ENCODE measurements at regions not wholly inside any gene's neighbourhood (a gene's known extent, or its start where the extent isn't known, plus 50 kb on each side); places are given as distances from the start of the nearest gene placed in this dataset.
"Not testable (repeated sequence)": the region's sequence is repeated elsewhere in the genome, so short reads cannot be mapped to it uniquely, and the experiment has no call there.

DNA sequence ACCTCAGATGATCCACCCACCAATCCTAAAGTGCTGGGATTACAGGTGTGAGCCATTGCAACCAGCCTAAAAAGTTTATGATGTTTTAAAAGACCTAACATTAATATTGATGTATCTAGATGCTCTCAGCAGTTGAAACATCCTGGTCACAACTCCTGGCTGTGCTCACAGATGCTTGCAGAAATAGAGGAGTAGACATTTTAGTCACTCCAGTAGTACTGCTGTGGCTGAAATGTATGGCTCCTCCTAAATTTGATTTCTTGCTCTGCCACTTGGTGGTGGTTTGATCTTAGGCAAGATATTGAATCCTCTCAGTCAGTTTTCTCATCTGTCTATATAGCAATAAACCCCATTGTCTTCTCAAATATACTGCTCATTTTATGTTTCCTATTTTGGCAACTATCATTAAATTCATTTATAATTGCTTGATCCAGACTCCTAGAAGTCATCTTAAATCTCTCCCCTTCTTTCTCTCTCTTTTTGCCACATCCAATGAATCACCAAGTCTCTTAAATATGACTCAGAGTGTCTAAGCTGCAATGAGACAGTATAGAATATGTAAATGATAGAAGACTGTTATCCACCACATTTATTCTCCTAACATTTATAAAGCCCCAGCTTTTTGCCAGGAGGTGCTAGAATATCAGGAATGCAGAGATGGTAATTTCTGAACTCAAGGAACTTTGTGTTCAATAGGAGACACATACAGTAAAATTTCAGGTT lies 78.1 kb upstream of the NRBF2 start:
- H3K4me1 ChIP-seq (ENCODE audit: control insufficient read depth in 2 of 2, insufficient read depth in 2 of 2, low read length in 2 of 2), result no peaks in the 10 kb centered on the region
- H3K9ac ChIP-seq (ENCODE audit: low read depth in 1 of 2, low read length in 2 of 2), result no peak overlapping the region
- H3K27me3 ChIP-seq (ENCODE audit: control insufficient read depth in 2 of 2, insufficient read depth in 2 of 2, low read length in 2 of 2), result no peaks in the 10 kb centered on the region
- H3K27ac ChIP-seq (ENCODE audit: low read depth in 2 of 2, low read length in 2 of 2), result no peak overlapping the region
- H3K36me3 ChIP-seq (ENCODE audit: control insufficient read depth in 2 of 2, insufficient read depth in 2 of 2, low read length in 2 of 2), result no peaks in the 10 kb centered on the region
- H3K4me3 ChIP-seq (ENCODE audit: low read length in 2 of 2), result no peak overlapping the region
- no peaks in the 10 kb centered on the region for H3K9me3 ChIP-seq (ENCODE audit: control insufficient read depth in 2 of 2, low read length in 2 of 2)

DNA sequence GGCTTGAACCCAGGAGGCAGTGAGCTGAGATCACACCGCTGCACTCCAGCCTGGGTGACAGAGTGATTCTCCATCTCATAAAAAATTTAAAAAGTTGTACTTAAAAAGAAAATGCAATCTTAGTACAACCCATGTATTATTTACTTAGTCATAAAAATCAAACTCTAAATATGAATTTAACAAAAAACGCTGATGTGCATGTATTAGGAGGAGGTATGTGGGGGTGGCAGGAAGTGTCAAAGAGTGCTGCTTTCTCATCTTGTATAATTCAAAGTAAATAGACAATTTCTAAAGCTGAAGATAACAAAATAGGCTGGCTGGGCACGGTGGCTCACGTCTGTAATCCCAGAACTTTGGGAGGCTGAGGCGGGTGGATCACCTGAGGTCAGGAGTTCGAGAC lies 81.0 kb upstream of the NRBF2 start:
- Histone ChIP-seq H3K4me1 (ENCODE audit: control insufficient read depth in 2 of 2, insufficient read depth in 2 of 2, low read length in 2 of 2) (no peaks in the 10 kb centered on the region), H3K27ac (ENCODE audit: low read depth in 2 of 2, low read length in 2 of 2) (no peak overlapping the region), H3K9ac (ENCODE audit: low read depth in 1 of 2, low read length in 2 of 2) (no peak overlapping the region), H3K9me3 (ENCODE audit: control insufficient read depth in 2 of 2, low read length in 2 of 2) (no peaks in the 10 kb centered on the region), H3K4me3 (ENCODE audit: low read length in 2 of 2) (no peak overlapping the region), H3K27me3 (ENCODE audit: control insufficient read depth in 2 of 2, insufficient read depth in 2 of 2, low read length in 2 of 2) (no peaks in the 10 kb centered on the region), H3K36me3 (ENCODE audit: control insufficient read depth in 2 of 2, insufficient read depth in 2 of 2, low read length in 2 of 2) (no peaks in the 10 kb centered on the region)

DNA sequence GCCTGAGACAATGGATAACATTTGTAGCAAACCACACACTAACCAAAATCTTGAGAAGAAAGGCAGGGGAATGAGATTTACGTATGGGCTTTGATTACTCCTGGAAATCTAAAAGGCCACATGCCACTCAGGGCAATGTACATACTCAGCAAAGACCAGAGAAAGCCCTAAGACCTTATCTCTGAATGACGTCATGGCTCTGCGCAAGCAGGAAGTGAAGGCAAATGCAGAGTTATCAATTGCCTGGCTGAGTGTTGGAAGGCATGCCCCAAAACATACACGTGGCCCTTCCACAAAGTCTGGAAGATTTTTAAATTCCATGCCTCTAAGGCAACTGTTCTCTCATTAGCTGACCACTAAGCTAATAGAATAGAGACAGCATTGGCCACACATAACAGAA lies 90.9 kb upstream of the NRBF2 start:
- Histone ChIP-seq H3K27me3 (ENCODE audit: control insufficient read depth in 2 of 2, insufficient read depth in 2 of 2, low read length in 2 of 2) (no peaks in the 10 kb centered on the region), H3K9me3 (ENCODE audit: control insufficient read depth in 2 of 2, low read length in 2 of 2) (no peaks in the 10 kb centered on the region), H3K9ac (ENCODE audit: low read depth in 1 of 2, low read length in 2 of 2) (no peak overlapping the region), H3K4me1 (ENCODE audit: control insufficient read depth in 2 of 2, insufficient read depth in 2 of 2, low read length in 2 of 2) (no peaks in the 10 kb centered on the region), H3K36me3 (ENCODE audit: control insufficient read depth in 2 of 2, insufficient read depth in 2 of 2, low read length in 2 of 2) (no peaks in the 10 kb centered on the region), H3K27ac (ENCODE audit: low read depth in 2 of 2, low read length in 2 of 2) (no peak overlapping the region), H3K4me3 (ENCODE audit: low read length in 2 of 2) (no peak overlapping the region)

DNA sequence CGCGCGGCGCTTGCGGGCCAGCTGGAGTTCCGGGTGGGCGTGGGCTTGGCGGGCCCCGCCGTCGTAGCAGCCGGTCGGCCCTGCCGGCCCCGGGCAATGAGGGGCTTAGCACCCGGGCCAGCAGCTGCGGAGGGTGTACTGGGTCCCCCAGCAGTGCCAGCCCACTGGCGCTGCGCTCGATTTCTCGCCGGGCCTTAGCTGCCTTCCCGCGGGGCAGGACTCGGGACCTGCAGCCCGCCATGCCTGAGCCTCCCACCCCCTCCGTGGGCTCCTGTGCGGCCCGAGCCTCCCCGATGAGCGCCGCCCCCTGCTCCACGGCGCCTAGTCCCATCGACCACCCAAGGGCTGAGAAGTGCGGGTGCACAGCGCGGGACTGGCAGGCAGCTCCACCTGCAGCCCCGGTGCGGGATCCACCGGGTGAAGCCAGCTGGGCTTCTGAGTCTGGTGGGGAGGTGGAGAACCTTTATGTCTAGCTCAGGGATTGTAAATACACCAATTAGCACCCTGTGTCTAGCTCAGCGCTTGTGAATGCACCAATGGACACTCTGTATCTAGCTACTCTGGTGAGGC lies 99.4 kb upstream of the NRBF2 start:
- H3K9ac ChIP-seq (ENCODE audit: low read depth in 1 of 2, low read length in 2 of 2); H3K27me3 ChIP-seq (ENCODE audit: control insufficient read depth in 2 of 2, insufficient read depth in 2 of 2, low read length in 2 of 2); H3K4me3 ChIP-seq (ENCODE audit: low read length in 2 of 2); H3K27ac ChIP-seq (ENCODE audit: low read depth in 2 of 2, low read length in 2 of 2); H3K4me1 ChIP-seq (ENCODE audit: control insufficient read depth in 2 of 2, insufficient read depth in 2 of 2, low read length in 2 of 2); H3K36me3 ChIP-seq (ENCODE audit: control insufficient read depth in 2 of 2, insufficient read depth in 2 of 2, low read length in 2 of 2); H3K9me3 ChIP-seq (ENCODE audit: control insufficient read depth in 2 of 2, low read length in 2 of 2): not testable (repeated sequence)

DNA sequence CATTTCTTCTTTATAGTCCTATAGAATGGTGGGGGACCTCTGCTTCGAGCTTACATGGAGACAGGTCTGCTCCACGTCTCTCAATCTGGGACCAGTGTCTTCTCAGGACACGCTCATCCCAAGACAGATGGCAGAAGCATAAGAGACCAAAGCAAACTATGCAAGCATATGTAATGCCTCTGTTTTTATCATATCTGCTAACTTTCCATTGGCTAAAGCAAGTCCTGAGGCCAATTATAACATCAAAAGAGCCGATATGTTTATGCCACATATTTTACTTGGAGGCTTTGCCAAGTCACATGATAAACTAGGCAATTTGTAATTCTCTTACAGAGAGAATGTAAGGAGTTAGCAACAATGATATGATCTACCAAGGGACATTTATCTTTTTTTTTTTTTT lies 102.6 kb upstream of the NRBF2 start:
- Histone ChIP-seq H3K4me3 (ENCODE audit: low read length in 2 of 2) (no peak overlapping the region), H3K27ac (ENCODE audit: low read depth in 2 of 2, low read length in 2 of 2) (no peak overlapping the region), H3K4me1 (ENCODE audit: control insufficient read depth in 2 of 2, insufficient read depth in 2 of 2, low read length in 2 of 2) (no peaks in the 10 kb centered on the region), H3K36me3 (ENCODE audit: control insufficient read depth in 2 of 2, insufficient read depth in 2 of 2, low read length in 2 of 2) (no peaks in the 10 kb centered on the region), H3K9ac (ENCODE audit: low read depth in 1 of 2, low read length in 2 of 2) (no peak overlapping the region), H3K27me3 (ENCODE audit: control insufficient read depth in 2 of 2, insufficient read depth in 2 of 2, low read length in 2 of 2) (no peaks in the 10 kb centered on the region), H3K9me3 (ENCODE audit: control insufficient read depth in 2 of 2, low read length in 2 of 2) (no peaks in the 10 kb centered on the region)

DNA sequence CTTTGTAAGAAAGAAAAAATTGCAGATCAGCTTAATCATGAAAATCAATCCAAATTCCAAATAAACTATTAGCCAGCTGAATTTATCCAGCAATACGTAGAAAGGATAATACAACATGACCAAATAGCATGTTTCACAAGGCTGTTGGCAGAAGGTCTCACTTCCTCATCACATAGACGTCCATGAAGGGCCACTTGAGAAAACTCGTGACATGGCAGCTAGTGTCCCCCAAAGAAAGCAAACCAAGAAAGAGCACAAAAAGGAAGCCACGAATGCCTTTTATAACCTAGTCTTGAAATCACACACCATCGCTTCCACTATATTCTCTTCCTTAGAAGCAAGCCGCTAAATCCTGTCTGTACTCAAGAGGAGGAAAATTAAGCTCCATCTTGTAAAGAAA lies 105.6 kb upstream of the NRBF2 start:
- H3K4me1 ChIP-seq (ENCODE audit: control insufficient read depth in 2 of 2, insufficient read depth in 2 of 2, low read length in 2 of 2), result no peaks in the 10 kb centered on the region
- H3K27me3 ChIP-seq (ENCODE audit: control insufficient read depth in 2 of 2, insufficient read depth in 2 of 2, low read length in 2 of 2), result no peaks in the 10 kb centered on the region
- no peak overlapping the region for H3K27ac ChIP-seq (ENCODE audit: low read depth in 2 of 2, low read length in 2 of 2)
- no peaks in the 10 kb centered on the region for H3K9me3 ChIP-seq (ENCODE audit: control insufficient read depth in 2 of 2, low read length in 2 of 2)
- no peak overlapping the region for H3K9ac ChIP-seq (ENCODE audit: low read depth in 1 of 2, low read length in 2 of 2)
- no peaks in the 10 kb centered on the region for H3K36me3 ChIP-seq (ENCODE audit: control insufficient read depth in 2 of 2, insufficient read depth in 2 of 2, low read length in 2 of 2)
- no peak overlapping the region for H3K4me3 ChIP-seq (ENCODE audit: low read length in 2 of 2)

DNA sequence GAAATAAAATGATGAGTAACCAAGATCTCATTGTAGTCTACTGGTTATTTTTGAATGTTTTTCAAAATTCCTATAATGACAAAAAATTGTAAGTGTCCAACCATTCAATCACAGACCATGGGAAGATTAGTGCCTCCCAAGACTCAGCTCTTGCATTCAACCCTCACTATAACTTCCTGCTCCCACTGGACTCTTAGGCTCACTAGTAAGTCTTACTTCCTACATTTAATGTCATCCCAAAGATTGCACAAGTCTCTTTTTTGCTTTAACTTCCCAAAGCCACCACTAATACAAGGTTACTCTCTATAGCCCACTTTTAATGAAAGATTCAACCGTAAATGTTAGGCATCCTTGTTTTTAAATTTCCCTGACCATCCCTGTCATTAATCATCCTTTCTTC lies 111.9 kb upstream of the NRBF2 start:
- Histone ChIP-seq H3K4me1 (ENCODE audit: control insufficient read depth in 2 of 2, insufficient read depth in 2 of 2, low read length in 2 of 2) (no peaks in the 10 kb centered on the region), H3K4me3 (ENCODE audit: low read length in 2 of 2) (no peak overlapping the region), H3K27me3 (ENCODE audit: control insufficient read depth in 2 of 2, insufficient read depth in 2 of 2, low read length in 2 of 2) (no peaks in the 10 kb centered on the region), H3K27ac (ENCODE audit: low read depth in 2 of 2, low read length in 2 of 2) (no peak overlapping the region), H3K36me3 (ENCODE audit: control insufficient read depth in 2 of 2, insufficient read depth in 2 of 2, low read length in 2 of 2) (no peaks in the 10 kb centered on the region), H3K9me3 (ENCODE audit: control insufficient read depth in 2 of 2, low read length in 2 of 2) (no peaks in the 10 kb centered on the region), H3K9ac (ENCODE audit: low read depth in 1 of 2, low read length in 2 of 2) (no peak overlapping the region)

DNA sequence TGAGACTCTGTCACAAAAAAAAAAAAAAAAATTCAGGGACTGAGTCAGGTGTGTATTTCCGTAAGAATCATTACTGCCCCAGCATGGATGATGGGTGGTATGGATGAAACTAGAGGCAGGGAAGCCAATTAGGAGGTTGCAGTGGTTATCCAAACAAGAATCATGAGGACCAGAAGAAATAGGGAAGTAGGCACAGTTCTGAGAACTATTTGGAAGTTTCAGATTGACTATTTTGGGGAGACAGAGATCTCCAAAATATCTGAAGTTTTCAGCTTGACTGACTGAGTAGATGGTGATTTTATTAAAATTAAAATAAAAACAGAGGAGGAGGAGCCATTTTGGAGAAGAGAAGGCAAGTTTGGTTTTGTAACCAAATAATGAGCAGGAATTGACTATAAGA lies 119.4 kb upstream of the NRBF2 start:
- H3K9me3 ChIP-seq (ENCODE audit: control insufficient read depth in 2 of 2, low read length in 2 of 2), result no peaks in the 10 kb centered on the region
- H3K4me1 ChIP-seq (ENCODE audit: control insufficient read depth in 2 of 2, insufficient read depth in 2 of 2, low read length in 2 of 2), result no peaks in the 10 kb centered on the region
- H3K4me3 ChIP-seq (ENCODE audit: low read length in 2 of 2), result no peak overlapping the region
- H3K27me3 ChIP-seq (ENCODE audit: control insufficient read depth in 2 of 2, insufficient read depth in 2 of 2, low read length in 2 of 2), result no peaks in the 10 kb centered on the region
- no peak overlapping the region for H3K9ac ChIP-seq (ENCODE audit: low read depth in 1 of 2, low read length in 2 of 2)
- H3K27ac ChIP-seq (ENCODE audit: low read depth in 2 of 2, low read length in 2 of 2), result no peak overlapping the region
- no peaks in the 10 kb centered on the region for H3K36me3 ChIP-seq (ENCODE audit: control insufficient read depth in 2 of 2, insufficient read depth in 2 of 2, low read length in 2 of 2)

DNA sequence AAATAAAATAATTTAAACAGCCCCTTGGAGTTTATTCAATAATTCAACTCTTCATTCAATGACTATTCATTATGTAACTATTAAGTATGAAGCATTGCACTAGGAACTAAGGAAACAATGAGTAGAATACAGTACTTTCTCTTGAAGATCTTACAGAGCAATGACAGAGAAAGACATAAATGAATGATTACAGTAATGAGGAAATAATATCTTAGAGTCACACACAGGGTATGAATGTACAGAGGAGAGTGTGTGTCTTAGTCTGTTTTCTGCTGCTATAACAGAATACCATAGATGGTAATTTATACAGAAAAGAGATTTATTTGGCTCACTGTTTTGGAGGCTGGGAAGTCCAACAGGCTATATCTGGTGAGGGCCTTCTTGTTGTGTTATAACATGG lies 120.5 kb upstream of the NRBF2 start:
- H3K27me3 ChIP-seq (ENCODE audit: control insufficient read depth in 2 of 2, insufficient read depth in 2 of 2, low read length in 2 of 2), result no peaks in the 10 kb centered on the region
- H3K9me3 ChIP-seq (ENCODE audit: control insufficient read depth in 2 of 2, low read length in 2 of 2), result no peaks in the 10 kb centered on the region
- H3K9ac ChIP-seq (ENCODE audit: low read depth in 1 of 2, low read length in 2 of 2), result no peak overlapping the region
- no peaks in the 10 kb centered on the region for H3K36me3 ChIP-seq (ENCODE audit: control insufficient read depth in 2 of 2, insufficient read depth in 2 of 2, low read length in 2 of 2)
- no peak overlapping the region for H3K4me3 ChIP-seq (ENCODE audit: low read length in 2 of 2)
- no peaks in the 10 kb centered on the region for H3K4me1 ChIP-seq (ENCODE audit: control insufficient read depth in 2 of 2, insufficient read depth in 2 of 2, low read length in 2 of 2)
- H3K27ac ChIP-seq (ENCODE audit: low read depth in 2 of 2, low read length in 2 of 2), result no peak overlapping the region

DNA sequence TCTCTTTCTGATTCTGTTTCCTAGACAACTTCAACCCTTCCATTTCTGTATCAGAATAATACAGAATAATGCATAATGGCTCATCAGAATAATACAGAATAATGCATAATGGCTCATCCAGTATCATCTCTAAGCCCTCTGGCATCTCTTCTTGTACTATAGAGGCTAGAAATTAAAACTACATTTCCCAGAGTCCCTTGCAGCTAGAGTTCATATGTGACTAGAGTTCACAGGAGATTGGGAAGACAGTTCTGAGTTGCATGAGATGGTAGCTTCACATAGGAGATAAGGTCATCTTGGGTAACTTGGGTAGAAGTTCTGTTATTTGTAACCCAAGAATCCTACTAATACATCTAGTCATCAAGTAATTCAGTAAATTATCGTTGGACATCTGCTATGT lies 122.9 kb upstream of the NRBF2 start:
- Histone ChIP-seq H3K27me3 (ENCODE audit: control insufficient read depth in 2 of 2, insufficient read depth in 2 of 2, low read length in 2 of 2) (no peaks in the 10 kb centered on the region), H3K27ac (ENCODE audit: low read depth in 2 of 2, low read length in 2 of 2) (no peak overlapping the region), H3K4me1 (ENCODE audit: control insufficient read depth in 2 of 2, insufficient read depth in 2 of 2, low read length in 2 of 2) (no peaks in the 10 kb centered on the region), H3K9me3 (ENCODE audit: control insufficient read depth in 2 of 2, low read length in 2 of 2) (no peaks in the 10 kb centered on the region), H3K9ac (ENCODE audit: low read depth in 1 of 2, low read length in 2 of 2) (no peak overlapping the region), H3K4me3 (ENCODE audit: low read length in 2 of 2) (no peak overlapping the region), H3K36me3 (ENCODE audit: control insufficient read depth in 2 of 2, insufficient read depth in 2 of 2, low read length in 2 of 2) (no peaks in the 10 kb centered on the region)
